WERI-Rb-1 (cell line): ENCODE measurements at regions not wholly inside any gene's neighbourhood (a gene's known extent, or its start where the extent isn't known, plus 50 kb on each side); places are given as distances from the start of the nearest gene placed in this dataset.

Experiments used
- DNase-seq: peaks from one replicate; pipeline ENCODE4 v3.0.0-alpha.2; 2020
- H3K27ac ChIP-seq: fragments of 250-450 bp; sonication (Bioruptor Pico); 2 replicates; pipeline ENCODE4 v1.5.1; 2020; ENCODE audit warnings: mild to moderate bottlenecking, moderate library complexity
- H3K27me3 ChIP-seq: fragments of 250-450 bp; sonication (Bioruptor Pico); 2 replicates; pipeline ENCODE4 v1.5.1; 2021; ENCODE audit warnings: mild to moderate bottlenecking, low read depth, moderate library complexity; ENCODE audit not compliant: insufficient read depth, severe bottlenecking
- H3K36me3 ChIP-seq: fragments of 250-450 bp; sonication (Bioruptor Pico); 2 replicates; pipeline ENCODE4 v1.5.1; 2020; ENCODE audit warnings: mild to moderate bottlenecking, moderate library complexity
- H3K4me3 ChIP-seq: 2 replicates; pipeline ENCODE4 v1.5.1; 2011; ENCODE audit warnings: low read depth, mild to moderate bottlenecking, control low read depth, low read length
- H3K9me3 ChIP-seq: fragments of 250-450 bp; sonication (Bioruptor Pico); 2 replicates; pipeline ENCODE4 v1.5.1; 2021; ENCODE audit warnings: mild to moderate bottlenecking, moderate library complexity; ENCODE audit not compliant: severe bottlenecking
- CTCF ChIP-seq: IDR thresholded peaks from 2 replicates; pipeline ENCODE4 v1.5.1; 2011; ENCODE audit warnings: low read depth, mild to moderate bottlenecking, control low read depth, inconsistent platforms, low read length

GRCh38 chr4:11053601-11054220, 369.1 kb upstream of the CLNK start:
- H3K36me3 ChIP-seq: no peaks in the 10 kb centered on the region
- no peaks in the 10 kb centered on the region for H3K9me3 ChIP-seq
- H3K27ac ChIP-seq: no peak overlapping the region

DNA sequence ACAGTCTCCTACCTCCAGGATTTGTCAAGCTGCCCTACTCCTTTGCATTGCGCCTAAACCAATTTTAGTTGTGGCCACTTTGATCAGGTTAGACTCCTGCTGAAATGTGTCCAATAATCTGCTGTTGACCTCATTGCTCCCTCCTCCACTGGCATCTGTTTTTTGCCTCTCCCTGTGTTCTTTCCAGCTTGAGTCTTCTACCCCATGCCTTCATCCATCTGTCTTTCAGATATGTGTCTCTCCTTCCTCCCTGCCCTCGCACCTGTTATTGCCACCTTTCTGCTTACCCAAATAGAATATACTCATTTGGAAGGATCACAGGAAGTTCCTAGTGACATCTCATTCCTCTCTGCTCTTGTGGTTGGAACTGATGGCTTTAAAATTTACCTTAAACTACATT, 366.6 kb upstream of the CLNK start:
- Histone ChIP-seq H3K36me3 (no peaks in the 10 kb centered on the region), H3K27ac (no peak overlapping the region), H3K4me3 (no peak overlapping the region), H3K9me3 (no peaks in the 10 kb centered on the region), H3K27me3 (no peaks in the 10 kb centered on the region)
- no peak for TF ChIP-seq CTCF
- no peak for DNase-seq

More at GRCh38 chr4:11053601-11054220, 369.1 kb upstream of the CLNK start:
- no peak overlapping the region for H3K4me3 ChIP-seq
- H3K27me3 ChIP-seq: no peaks in the 10 kb centered on the region
- DNase-seq: no peak
- TF ChIP-seq CTCF: no peak

GRCh38 chr4:11050766-11051165, 366.2 kb upstream of the CLNK start:
- H3K27me3 ChIP-seq: no peaks in the 10 kb centered on the region
- TF ChIP-seq CTCF: no peak
- DNase-seq: no peak
- H3K27ac ChIP-seq: no peak overlapping the region
- no peak overlapping the region for H3K4me3 ChIP-seq
- no peaks in the 10 kb centered on the region for H3K36me3 ChIP-seq
- no peaks in the 10 kb centered on the region for H3K9me3 ChIP-seq

- TF ChIP-seq CTCF: no peak
These were observed 364.4 kb upstream of the CLNK start for GRCh38 chr4:11049001-11049400.

GRCh38 chr4:11042760-11043159, 358.2 kb upstream of the CLNK start:
- no peak for DNase-seq
- no peaks in the 10 kb centered on the region for H3K27me3 ChIP-seq
- H3K27ac ChIP-seq: no peak overlapping the region
- H3K36me3 ChIP-seq: no peaks in the 10 kb centered on the region
- no peaks in the 10 kb centered on the region for H3K9me3 ChIP-seq
- no peak overlapping the region for H3K4me3 ChIP-seq
- no peak for TF ChIP-seq CTCF

More at GRCh38 chr4:11049001-11049400, 364.4 kb upstream of the CLNK start:
- no peak overlapping the region for H3K4me3 ChIP-seq
- H3K9me3 ChIP-seq: no peaks in the 10 kb centered on the region
- H3K36me3 ChIP-seq: no peaks in the 10 kb centered on the region
- H3K27me3 ChIP-seq: no peaks in the 10 kb centered on the region
- H3K27ac ChIP-seq: no peak overlapping the region
- no peak for DNase-seq

DNA sequence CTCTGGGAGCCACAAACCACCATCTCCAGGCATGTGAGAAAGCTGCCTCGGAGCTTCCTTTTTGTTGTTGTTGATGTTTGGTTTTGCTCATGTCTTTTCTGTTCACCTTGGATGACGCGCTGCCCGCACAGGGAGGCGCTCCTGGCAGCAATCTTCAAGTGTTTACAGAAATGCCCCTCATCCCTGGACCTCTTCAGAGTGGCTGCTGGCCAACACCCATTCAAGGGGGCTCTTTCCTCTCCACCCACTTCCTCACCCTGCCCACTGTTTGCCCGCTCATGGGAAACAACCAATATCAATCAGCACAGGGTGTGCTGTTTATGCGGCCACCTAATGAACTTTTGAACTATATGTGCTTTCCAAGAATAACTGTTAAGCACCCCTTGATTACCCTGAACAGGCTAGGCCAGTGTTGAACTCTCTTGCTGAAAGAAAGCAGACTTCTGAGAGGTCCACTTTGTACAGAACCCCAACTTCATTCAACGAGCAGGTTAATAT, 355.1 kb upstream of the CLNK start:
- TF ChIP-seq CTCF: no peak
- no peak for DNase-seq
- Histone ChIP-seq H3K27me3 (no peaks in the 10 kb centered on the region), H3K27ac (no peak overlapping the region), H3K36me3 (no peaks in the 10 kb centered on the region), H3K4me3 (no peak overlapping the region), H3K9me3 (no peaks in the 10 kb centered on the region)
